GM18505 (cell line): ENCODE measurements at regions not wholly inside any gene's neighbourhood (a gene's known extent, or its start where the extent isn't known, plus 50 kb on each side); places are given as distances from the start of the nearest gene placed in this dataset.
A peak's percentile ranks its signal among the peaks of the same experiment; 100 is the strongest.
"Not testable (repeated sequence)": the region's sequence is repeated elsewhere in the genome, so short reads cannot be mapped to it uniquely, and the experiment has no call there.

Source experiments
- ATAC-seq: cut with Tn5 transposase; IDR thresholded peaks from one replicate; pipeline ENCODE4 v1.9.1; 2021; ENCODE audit not compliant: unreplicated experiment
- POLR2A ChIP-seq: IDR thresholded peaks from 4 replicates; pipeline ENCODE4 v1.6.1; 2011; ENCODE audit warnings: borderline replicate concordance; ENCODE audit not compliant: insufficient read depth, insufficient read length; ENCODE audit errors: extremely low read depth

- no peak for TF ChIP-seq POLR2A
- no peak for ATAC-seq
Measured at GRCh38 chr3:101964861-101965260, 115.5 kb downstream of the NFKBIZ start.

GRCh38 chr3:101966226-101966625 is 116.9 kb downstream of the NFKBIZ start:
- ATAC-seq: no peak
- TF ChIP-seq POLR2A: no peak

- ATAC-seq: no peak
- TF ChIP-seq POLR2A: no peak
Measured at GRCh38 chr3:101970212-101970611, 120.9 kb downstream of the NFKBIZ start.

GRCh38 chr3:101970905-101971304 is 121.6 kb downstream of the NFKBIZ start:
- ATAC-seq: no peak
- no peak for TF ChIP-seq POLR2A

GRCh38 chr3:101972430-101973162 is 123.3 kb downstream of the NFKBIZ start:
- no peak for ATAC-seq
- TF ChIP-seq POLR2A: no peak

GRCh38 chr3:101973163-101973505 is 123.8 kb downstream of the NFKBIZ start:
- no peak for ATAC-seq
- no peak for TF ChIP-seq POLR2A

GRCh38 chr3:101975415-101975814 is 126.1 kb downstream of the NFKBIZ start:
- ATAC-seq: not testable (repeated sequence)

GRCh38 chr3:101976473-101976872 is 127.2 kb downstream of the NFKBIZ start:
- ATAC-seq: peak; percentile 90
- TF ChIP-seq POLR2A: no peak

- ATAC-seq: no peak
- TF ChIP-seq POLR2A: no peak
Measured at GRCh38 chr3:101978348-101978747, 129.0 kb downstream of the NFKBIZ start.

- no peak for TF ChIP-seq POLR2A
- no peak for ATAC-seq
Measured at GRCh38 chr3:101979033-101979432, 129.7 kb downstream of the NFKBIZ start.

GRCh38 chr3:101984356-101984755 is 135.0 kb downstream of the NFKBIZ start:
- TF ChIP-seq POLR2A: no peak
- no peak for ATAC-seq

GRCh38 chr3:101988596-101988995 is 139.3 kb downstream of the NFKBIZ start:
- no peak for ATAC-seq
- TF ChIP-seq POLR2A: no peak

GRCh38 chr3:101989578-101990200 is 140.4 kb downstream of the NFKBIZ start:
- TF ChIP-seq POLR2A: no peak
- ATAC-seq: no peak

GRCh38 chr3:101992863-101993262 is 143.5 kb downstream of the NFKBIZ start:
- TF ChIP-seq POLR2A: no peak
- ATAC-seq: no peak
